ENCODE measurements at regions not wholly inside any gene's neighbourhood (a gene's known extent, or its start where the extent isn't known, plus 50 kb on each side); places are given as distances from the start of the nearest gene placed in this dataset.

DNA sequence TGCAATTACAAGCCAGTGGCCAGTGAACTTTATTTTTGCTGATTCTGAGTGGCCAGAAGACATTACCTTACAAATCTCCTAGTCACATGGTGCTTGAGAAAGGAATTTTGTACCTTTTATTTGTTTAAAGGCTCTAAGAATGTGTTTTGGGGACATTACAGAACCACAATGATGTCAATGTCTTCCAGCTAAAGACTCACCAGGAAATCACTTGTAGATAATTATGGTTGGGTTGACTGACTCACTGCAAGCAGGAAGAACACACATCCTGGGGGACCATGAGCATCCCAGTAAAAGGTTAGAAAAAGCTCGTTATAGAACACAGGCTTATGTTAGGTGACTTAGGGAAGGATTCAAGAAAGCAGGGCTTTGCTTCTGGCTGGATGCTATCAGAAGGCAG lies 119.4 kb upstream of the FAM9B start (continued):
- no peak for TF ChIP-seq BCL3 (IDR thresholded peaks at IDR 0.05; ENCODE audit: borderline replicate concordance, insufficient read depth, low read depth, low read length, poor library complexity, severe bottlenecking)
- TF ChIP-seq LARP7 (IDR thresholded peaks at IDR 0.05) = no peak
- no peak for TF ChIP-seq STAT3 (IDR thresholded peaks at IDR 0.05; ENCODE audit: low read depth, low read length)
- no peak for TF ChIP-seq SREBF1 (IDR thresholded peaks at IDR 0.05; ENCODE audit: low read length)
- no peak for TF ChIP-seq MEF2B (IDR thresholded peaks at IDR 0.05; ENCODE audit: partially characterized antibody, poor library complexity, severe bottlenecking)
- TF ChIP-seq, protein P1, sequence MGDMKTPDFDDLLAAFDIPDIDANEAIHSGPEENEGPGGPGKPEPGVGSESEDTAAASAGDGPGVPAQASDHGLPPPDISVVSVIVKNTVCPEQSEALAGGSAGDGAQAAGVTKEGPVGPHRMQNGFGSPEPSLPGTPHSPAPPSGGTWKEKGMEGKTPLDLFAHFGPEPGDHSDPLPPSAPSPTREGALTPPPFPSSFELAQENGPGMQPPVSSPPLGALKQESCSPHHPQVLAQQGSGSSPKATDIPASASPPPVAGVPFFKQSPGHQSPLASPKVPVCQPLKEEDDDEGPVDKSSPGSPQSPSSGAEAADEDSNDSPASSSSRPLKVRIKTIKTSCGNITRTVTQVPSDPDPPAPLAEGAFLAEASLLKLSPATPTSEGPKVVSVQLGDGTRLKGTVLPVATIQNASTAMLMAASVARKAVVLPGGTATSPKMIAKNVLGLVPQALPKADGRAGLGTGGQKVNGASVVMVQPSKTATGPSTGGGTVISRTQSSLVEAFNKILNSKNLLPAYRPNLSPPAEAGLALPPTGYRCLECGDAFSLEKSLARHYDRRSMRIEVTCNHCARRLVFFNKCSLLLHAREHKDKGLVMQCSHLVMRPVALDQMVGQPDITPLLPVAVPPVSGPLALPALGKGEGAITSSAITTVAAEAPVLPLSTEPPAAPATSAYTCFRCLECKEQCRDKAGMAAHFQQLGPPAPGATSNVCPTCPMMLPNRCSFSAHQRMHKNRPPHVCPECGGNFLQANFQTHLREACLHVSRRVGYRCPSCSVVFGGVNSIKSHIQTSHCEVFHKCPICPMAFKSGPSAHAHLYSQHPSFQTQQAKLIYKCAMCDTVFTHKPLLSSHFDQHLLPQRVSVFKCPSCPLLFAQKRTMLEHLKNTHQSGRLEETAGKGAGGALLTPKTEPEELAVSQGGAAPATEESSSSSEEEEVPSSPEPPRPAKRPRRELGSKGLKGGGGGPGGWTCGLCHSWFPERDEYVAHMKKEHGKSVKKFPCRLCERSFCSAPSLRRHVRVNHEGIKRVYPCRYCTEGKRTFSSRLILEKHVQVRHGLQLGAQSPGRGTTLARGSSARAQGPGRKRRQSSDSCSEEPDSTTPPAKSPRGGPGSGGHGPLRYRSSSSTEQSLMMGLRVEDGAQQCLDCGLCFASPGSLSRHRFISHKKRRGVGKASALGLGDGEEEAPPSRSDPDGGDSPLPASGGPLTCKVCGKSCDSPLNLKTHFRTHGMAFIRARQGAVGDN (IDR thresholded peaks at IDR 0.05) = no peak
- TF ChIP-seq, protein P2, sequence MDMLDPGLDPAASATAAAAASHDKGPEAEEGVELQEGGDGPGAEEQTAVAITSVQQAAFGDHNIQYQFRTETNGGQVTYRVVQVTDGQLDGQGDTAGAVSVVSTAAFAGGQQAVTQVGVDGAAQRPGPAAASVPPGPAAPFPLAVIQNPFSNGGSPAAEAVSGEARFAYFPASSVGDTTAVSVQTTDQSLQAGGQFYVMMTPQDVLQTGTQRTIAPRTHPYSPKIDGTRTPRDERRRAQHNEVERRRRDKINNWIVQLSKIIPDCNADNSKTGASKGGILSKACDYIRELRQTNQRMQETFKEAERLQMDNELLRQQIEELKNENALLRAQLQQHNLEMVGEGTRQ (IDR thresholded peaks at IDR 0.05; ENCODE audit: borderline replicate concordance, low read depth, low read length) = no peak

Data from GM12878 (cell line).